Caco-2 (cell line): ENCODE measurements at regions not wholly inside any gene's neighbourhood (a gene's known extent, or its start where the extent isn't known, plus 50 kb on each side); places are given as distances from the start of the nearest gene placed in this dataset.

Experiments
- BruUV-seq: library from RNA; stranded (reverse); fragments of 400-500 nt; replicated peaks from 2 replicates; lab custom pipeline; 2021; lab: Mats Ljungman, UMichigan
- CTCF ChIA-PET: fragments of 300-600 bp; sonication (Branson Sonifier 250); formaldehyde crosslinking; loops from one replicate; lab custom pipeline; 2022; ENCODE audit warnings: antibody characterized with exemption; lab: Charles Lee
- POLR2A ChIA-PET: fragments of 300-600 bp; sonication (Branson Sonifier 250); formaldehyde crosslinking; loops from one replicate; lab custom pipeline; 2022; ENCODE audit warnings: antibody characterized with exemption; lab: Charles Lee
- DNase-seq, 2 experiments: peaks; one replicate each; pipeline versions ENCODE4 v3.0.0 to v3.0.0-alpha.2; 2020 to 2022
- H3K27me3 ChIP-seq: replicated peaks from 2 replicates; pipeline ENCODE4 v1.6.0; 2011; ENCODE audit warnings: low read length; ENCODE audit not compliant: control insufficient read depth, insufficient read depth
- H3K36me3 ChIP-seq: 2 replicates; pipeline ENCODE4 v1.5.1; 2011; ENCODE audit warnings: low read length; ENCODE audit not compliant: control insufficient read depth, insufficient read depth
- H3K4me1 ChIP-seq: fragments of 250-450 bp; sonication (Bioruptor Pico); 2 replicates; pipeline ENCODE4 v1.5.1; 2020; ENCODE audit warnings: mild to moderate bottlenecking
- H3K4me3 ChIP-seq: 2 replicates; pipeline ENCODE4 v1.5.1; 2011; ENCODE audit warnings: low read depth, mild to moderate bottlenecking, control low read depth, low read length
- H3K9me3 ChIP-seq: fragments of 250-450 bp; sonication (Bioruptor Pico); 2 replicates; pipeline ENCODE4 v1.5.1; 2020; ENCODE audit warnings: mild to moderate bottlenecking, moderate library complexity
- H3K27ac Mint-ChIP-seq: one replicate; pipeline ENCODE4 v1.8.0; 2022; ENCODE audit warnings: mixed read lengths; ENCODE audit not compliant: unreplicated experiment
- H3K27me3 Mint-ChIP-seq: one replicate; pipeline ENCODE4 v1.8.0; 2022; ENCODE audit warnings: mixed read lengths; ENCODE audit not compliant: insufficient read depth, unreplicated experiment
- H3K36me3 Mint-ChIP-seq: one replicate; pipeline ENCODE4 v1.8.0; 2022; ENCODE audit warnings: mild to moderate bottlenecking, mixed read lengths; ENCODE audit not compliant: insufficient read depth, unreplicated experiment
- H3K4me1 Mint-ChIP-seq: one replicate; pipeline ENCODE4 v1.8.0; 2022; ENCODE audit warnings: low read depth, mixed read lengths; ENCODE audit not compliant: unreplicated experiment
- H3K4me3 Mint-ChIP-seq: one replicate; pipeline ENCODE4 v1.8.0; 2022; ENCODE audit warnings: mild to moderate bottlenecking, moderate library complexity, mixed read lengths; ENCODE audit not compliant: unreplicated experiment
- H3K9me3 Mint-ChIP-seq: one replicate; pipeline ENCODE4 v1.8.0; 2022; ENCODE audit warnings: mixed read lengths; ENCODE audit not compliant: unreplicated experiment
- intact Hi-C: fragments of 100-400 bp; cut with micrococcal nuclease; formaldehyde crosslinking; loops from one replicate; pipeline ENCODE4 v1.10.0; 2022; ENCODE audit not compliant: unreplicated experiment
- TF ChIP-seq, protein P1 (sequence below), 2 experiments: fragments of 200-600 bp in 1 of 2; IDR thresholded peaks; 1 replicate in 1 of 2; 2 replicates in 1 of 2; pipeline versions ENCODE4 v1.5.1 to v1.8.0; 2011 to 2022; ENCODE audit warnings: antibody characterized with exemption in 1 of 2, control low read depth in 1 of 2, inconsistent platforms in 1 of 2, low read depth in 1 of 2, low read length in 1 of 2, mild to moderate bottlenecking in 1 of 2, moderate library complexity in 1 of 2; ENCODE audit not compliant: insufficient read depth in 1 of 2, severe bottlenecking in 1 of 2, unreplicated experiment in 1 of 2

- BruUV-seq, result no TSS peak
- Mint-ChIP-seq H3K4me1 (peaks cover 7% of the 10 kb centered on the region), H3K4me3 (no peak overlapping the region), H3K36me3 (no peaks in the 10 kb centered on the region), H3K27me3 (peaks cover 11% of the 10 kb centered on the region), H3K9me3 (no peaks in the 10 kb centered on the region), H3K27ac (no peak overlapping the region)
- no peaks in the 10 kb centered on the region for H3K4me1 ChIP-seq
- H3K27me3 ChIP-seq, result no peaks in the 10 kb centered on the region
- no peaks in the 10 kb centered on the region for H3K36me3 ChIP-seq
- H3K4me3 ChIP-seq, result no peak overlapping the region
- H3K9me3 ChIP-seq, result no peaks in the 10 kb centered on the region
- ChIA-PET CTCF (no interaction called here), POLR2A (no interaction called here)
- TF ChIP-seq, protein P1, sequence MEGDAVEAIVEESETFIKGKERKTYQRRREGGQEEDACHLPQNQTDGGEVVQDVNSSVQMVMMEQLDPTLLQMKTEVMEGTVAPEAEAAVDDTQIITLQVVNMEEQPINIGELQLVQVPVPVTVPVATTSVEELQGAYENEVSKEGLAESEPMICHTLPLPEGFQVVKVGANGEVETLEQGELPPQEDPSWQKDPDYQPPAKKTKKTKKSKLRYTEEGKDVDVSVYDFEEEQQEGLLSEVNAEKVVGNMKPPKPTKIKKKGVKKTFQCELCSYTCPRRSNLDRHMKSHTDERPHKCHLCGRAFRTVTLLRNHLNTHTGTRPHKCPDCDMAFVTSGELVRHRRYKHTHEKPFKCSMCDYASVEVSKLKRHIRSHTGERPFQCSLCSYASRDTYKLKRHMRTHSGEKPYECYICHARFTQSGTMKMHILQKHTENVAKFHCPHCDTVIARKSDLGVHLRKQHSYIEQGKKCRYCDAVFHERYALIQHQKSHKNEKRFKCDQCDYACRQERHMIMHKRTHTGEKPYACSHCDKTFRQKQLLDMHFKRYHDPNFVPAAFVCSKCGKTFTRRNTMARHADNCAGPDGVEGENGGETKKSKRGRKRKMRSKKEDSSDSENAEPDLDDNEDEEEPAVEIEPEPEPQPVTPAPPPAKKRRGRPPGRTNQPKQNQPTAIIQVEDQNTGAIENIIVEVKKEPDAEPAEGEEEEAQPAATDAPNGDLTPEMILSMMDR (IDR thresholded peaks at IDR 0.05; ENCODE audit: insufficient read depth in 1 of 2, low read depth in 1 of 2, low read length in 1 of 2, severe bottlenecking in 1 of 2, unreplicated experiment in 1 of 2), result no peak
- DNase-seq, result no peak
- intact Hi-C loops, result no loop called here
These were observed 53.2 kb upstream of the BOC start for GRCh38 chr3:113158171-113158570.
